OCI-LY1 (cell line): ENCODE measurements at regions not wholly inside any gene's neighbourhood (a gene's known extent, or its start where the extent isn't known, plus 50 kb on each side); places are given as distances from the start of the nearest gene placed in this dataset.

Experiments
- H2AFZ ChIP-seq: fragments of 200-600 bp; sonication (generic), shearing (Covaris generic); 2 replicates; pipeline ENCODE4 v1.6.0; 2014; ENCODE audit warnings: antibody characterized with exemption, mild to moderate bottlenecking, low read length
- H3F3A ChIP-seq: fragments of 200-600 bp; sonication (generic), shearing (Covaris generic); 2 replicates; pipeline ENCODE4 v1.6.0; 2014; ENCODE audit warnings: mild to moderate bottlenecking, antibody characterized with exemption, low read length, moderate library complexity; ENCODE audit not compliant: insufficient read depth
- H3K27ac ChIP-seq: fragments of 200-600 bp; sonication (generic); 2 replicates; pipeline ENCODE4 v1.5.1; 2014; ENCODE audit warnings: low read length, mixed run types, mild to moderate bottlenecking, low read depth; ENCODE audit not compliant: poor library complexity, severe bottlenecking
- H3K27me3 ChIP-seq: fragments of 200-600 bp; sonication (generic); 2 replicates; pipeline ENCODE4 v1.6.0; 2014; ENCODE audit warnings: antibody characterized with exemption, mild to moderate bottlenecking, low read length, moderate library complexity; ENCODE audit not compliant: insufficient read depth
- H3K36me3 ChIP-seq: fragments of 200-600 bp; sonication (generic); 2 replicates; pipeline ENCODE4 v1.6.1; 2014; ENCODE audit warnings: mild to moderate bottlenecking, antibody characterized with exemption, low read length, moderate library complexity, mixed read lengths; ENCODE audit not compliant: insufficient read depth
- H3K4me1 ChIP-seq: fragments of 200-600 bp; sonication (generic); 2 replicates; pipeline ENCODE4 v1.5.1; 2014; ENCODE audit warnings: mild to moderate bottlenecking, low read length, moderate library complexity; ENCODE audit not compliant: insufficient read depth, severe bottlenecking
- H3K4me2 ChIP-seq: fragments of 200-600 bp; sonication (generic), shearing (Covaris generic); 2 replicates; pipeline ENCODE4 v1.6.1; 2014; ENCODE audit warnings: low read length
- H3K4me3 ChIP-seq: fragments of 200-600 bp; sonication (generic); 2 replicates; pipeline ENCODE4 v1.5.1; 2014; ENCODE audit warnings: low read length, low read depth, mild to moderate bottlenecking, mixed read lengths; ENCODE audit not compliant: poor library complexity, severe bottlenecking
- H3K79me2 ChIP-seq: fragments of 200-600 bp; shearing (Covaris generic); 2 replicates; pipeline ENCODE4 v1.6.1; 2016; ENCODE audit warnings: mixed run types, low read length, mixed read lengths; ENCODE audit not compliant: insufficient read depth
- H3K9ac ChIP-seq: fragments of 200-600 bp; sonication (generic), shearing (Covaris generic); 2 replicates; pipeline ENCODE4 v1.6.1; 2014; ENCODE audit warnings: mild to moderate bottlenecking, low read length, mixed read lengths
- H3K9me2 ChIP-seq: fragments of 200-600 bp; sonication (generic), shearing (Covaris generic); 2 replicates; pipeline ENCODE4 v1.6.1; 2014; ENCODE audit warnings: low read depth, mild to moderate bottlenecking, low read length, mixed read lengths
- H3K9me3 ChIP-seq: fragments of 200-600 bp; shearing (Covaris generic); 2 replicates; pipeline ENCODE4 v1.6.1; 2014; ENCODE audit warnings: low read length, mixed read lengths
- H4K20me1 ChIP-seq: fragments of 200-600 bp; sonication (generic), shearing (Covaris generic); 2 replicates; pipeline ENCODE4 v1.6.0; 2016; ENCODE audit warnings: mild to moderate bottlenecking, low read length; ENCODE audit not compliant: insufficient read depth
- EZH2 ChIP-seq: fragments of 200-600 bp; sonication (generic), shearing (Covaris generic); IDR thresholded peaks from 2 replicates; pipeline ENCODE4 v1.8.0; 2017; ENCODE audit warnings: borderline replicate concordance, mixed run types, mild to moderate bottlenecking, antibody characterized with exemption, low read length, moderate library complexity, mixed read lengths
- TF ChIP-seq, protein P1 (sequence below): fragments of 200-600 bp; sonication (generic), shearing (Covaris generic); IDR thresholded peaks from 2 replicates; pipeline ENCODE4 v1.5.1; 2017; ENCODE audit warnings: mild to moderate bottlenecking, antibody characterized with exemption, low read length, moderate library complexity, mixed read lengths

DNA sequence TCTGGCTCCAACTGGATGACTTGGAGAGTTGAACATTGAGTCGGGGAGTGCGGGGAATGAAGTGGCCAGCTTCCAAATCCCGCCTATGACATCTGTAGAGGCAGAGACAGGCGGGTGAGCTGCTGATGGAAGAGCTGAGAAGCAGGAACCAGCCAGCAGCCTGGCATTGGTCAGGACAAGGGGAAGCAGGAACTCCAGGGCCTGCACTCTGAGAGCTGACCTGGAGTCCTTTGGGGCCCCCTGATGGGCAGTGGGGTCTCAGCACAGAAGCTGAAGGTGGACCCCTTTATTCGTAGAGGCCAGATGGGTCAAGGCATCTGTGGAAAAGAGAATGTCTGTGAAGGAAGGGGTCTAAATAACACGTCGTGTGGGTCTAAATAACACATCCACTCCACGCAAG is 57.0 kb downstream of the SEC61G start:
- H3K4me2 ChIP-seq: no peak overlapping the region
- no peak overlapping the region for H2AFZ ChIP-seq
- no peak overlapping the region for H3K27ac ChIP-seq
- no peaks in the 10 kb centered on the region for H3K36me3 ChIP-seq
- H3K9me3 ChIP-seq: no peaks in the 10 kb centered on the region
- H3K4me1 ChIP-seq: no peaks in the 10 kb centered on the region
- TF ChIP-seq, protein P1, sequence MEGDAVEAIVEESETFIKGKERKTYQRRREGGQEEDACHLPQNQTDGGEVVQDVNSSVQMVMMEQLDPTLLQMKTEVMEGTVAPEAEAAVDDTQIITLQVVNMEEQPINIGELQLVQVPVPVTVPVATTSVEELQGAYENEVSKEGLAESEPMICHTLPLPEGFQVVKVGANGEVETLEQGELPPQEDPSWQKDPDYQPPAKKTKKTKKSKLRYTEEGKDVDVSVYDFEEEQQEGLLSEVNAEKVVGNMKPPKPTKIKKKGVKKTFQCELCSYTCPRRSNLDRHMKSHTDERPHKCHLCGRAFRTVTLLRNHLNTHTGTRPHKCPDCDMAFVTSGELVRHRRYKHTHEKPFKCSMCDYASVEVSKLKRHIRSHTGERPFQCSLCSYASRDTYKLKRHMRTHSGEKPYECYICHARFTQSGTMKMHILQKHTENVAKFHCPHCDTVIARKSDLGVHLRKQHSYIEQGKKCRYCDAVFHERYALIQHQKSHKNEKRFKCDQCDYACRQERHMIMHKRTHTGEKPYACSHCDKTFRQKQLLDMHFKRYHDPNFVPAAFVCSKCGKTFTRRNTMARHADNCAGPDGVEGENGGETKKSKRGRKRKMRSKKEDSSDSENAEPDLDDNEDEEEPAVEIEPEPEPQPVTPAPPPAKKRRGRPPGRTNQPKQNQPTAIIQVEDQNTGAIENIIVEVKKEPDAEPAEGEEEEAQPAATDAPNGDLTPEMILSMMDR: no peak
- no peak for TF ChIP-seq EZH2
- H3F3A ChIP-seq: no peaks in the 10 kb centered on the region
- no peak overlapping the region for H3K4me3 ChIP-seq
- 0 out of 2 replicates have a peak, but pooled peaks cover 5% of the 10 kb centered on the region for H3K27me3 ChIP-seq
- no peaks in the 10 kb centered on the region for H3K79me2 ChIP-seq
- no peaks in the 10 kb centered on the region for H3K9me2 ChIP-seq
- no peaks in the 10 kb centered on the region for H4K20me1 ChIP-seq
- no peak overlapping the region for H3K9ac ChIP-seq

DNA sequence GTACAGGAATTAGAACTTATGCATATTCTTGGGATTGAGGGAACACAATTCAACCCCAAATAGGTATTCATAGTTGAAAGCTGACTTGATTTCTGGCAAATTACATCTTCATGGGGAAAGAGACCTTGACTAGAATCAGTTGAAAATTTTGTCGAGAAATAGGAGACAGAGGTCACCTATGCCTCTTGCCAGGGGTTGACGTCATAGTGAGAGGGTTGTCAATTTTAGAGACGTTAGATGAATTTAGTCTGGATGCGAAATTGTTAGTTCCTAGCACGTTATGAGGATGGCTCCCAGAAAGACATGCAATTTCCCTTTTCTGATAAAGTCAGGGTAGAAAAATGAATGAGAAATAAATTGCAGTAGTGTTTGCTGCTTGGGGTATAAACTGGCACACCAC is 59.3 kb downstream of the SEC61G start:
- H3K4me2 ChIP-seq: no peak overlapping the region
- no peaks in the 10 kb centered on the region for H3K9me3 ChIP-seq
- no peak overlapping the region for H2AFZ ChIP-seq
- H3K4me3 ChIP-seq: no peak overlapping the region
- no peak overlapping the region for H3K27ac ChIP-seq
- no peaks in the 10 kb centered on the region for H3F3A ChIP-seq
- no peak overlapping the region for H3K9ac ChIP-seq
- no peaks in the 10 kb centered on the region for H4K20me1 ChIP-seq
- TF ChIP-seq, protein P1: no peak
- TF ChIP-seq EZH2: no peak
- H3K36me3 ChIP-seq: no peaks in the 10 kb centered on the region
- H3K9me2 ChIP-seq: no peaks in the 10 kb centered on the region
- H3K79me2 ChIP-seq: no peaks in the 10 kb centered on the region
- H3K27me3 ChIP-seq: 0 out of 2 replicates have a peak, but pooled peaks cover 2% of the 10 kb centered on the region
- no peaks in the 10 kb centered on the region for H3K4me1 ChIP-seq

DNA sequence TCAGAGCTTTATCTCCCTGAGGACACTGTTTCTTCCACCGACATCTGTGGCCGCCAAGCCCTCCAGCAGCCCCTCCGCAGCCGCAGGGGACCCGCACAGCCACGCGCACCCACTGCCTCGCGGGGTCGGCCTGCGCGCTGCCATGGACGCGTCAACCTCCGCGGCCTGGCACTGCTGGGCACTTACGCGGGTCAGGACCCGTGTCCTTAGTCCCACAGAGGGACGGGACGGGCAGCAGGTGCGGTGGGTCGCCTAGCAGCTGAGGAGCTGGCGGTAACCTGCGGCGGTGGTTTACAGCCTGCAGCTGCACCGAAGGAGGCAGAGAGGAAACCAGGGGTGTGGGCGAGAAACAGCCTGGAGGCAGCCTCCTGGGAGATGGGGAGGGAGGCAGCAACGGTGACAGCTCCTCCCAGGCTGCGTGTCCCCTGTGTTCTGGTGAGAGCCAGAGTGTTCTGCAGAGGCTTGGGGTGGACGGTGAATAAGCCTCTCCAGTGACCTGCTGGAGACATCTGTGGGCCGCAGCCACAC is 61.3 kb downstream of the SEC61G start:
- Histone ChIP-seq H3K27me3 (0 out of 2 replicates have a peak, but pooled peaks cover 2% of the 10 kb centered on the region), H3K79me2 (no peaks in the 10 kb centered on the region), H3K27ac (no peak overlapping the region), H2AFZ (no peak overlapping the region), H3F3A (no peaks in the 10 kb centered on the region), H3K4me3 (no peak overlapping the region), H3K9me2 (no peaks in the 10 kb centered on the region), H3K9me3 (no peaks in the 10 kb centered on the region), H3K4me2 (no peak overlapping the region), H3K4me1 (no peaks in the 10 kb centered on the region), H3K36me3 (no peaks in the 10 kb centered on the region), H4K20me1 (no peaks in the 10 kb centered on the region), H3K9ac (no peak overlapping the region)
- TF ChIP-seq, protein P1: no peak
- TF ChIP-seq EZH2: no peak
